ENCODE measurements at regions not wholly inside any gene's neighbourhood (a gene's known extent, or its start where the extent isn't known, plus 50 kb on each side); places are given as distances from the start of the nearest gene placed in this dataset.

DNA sequence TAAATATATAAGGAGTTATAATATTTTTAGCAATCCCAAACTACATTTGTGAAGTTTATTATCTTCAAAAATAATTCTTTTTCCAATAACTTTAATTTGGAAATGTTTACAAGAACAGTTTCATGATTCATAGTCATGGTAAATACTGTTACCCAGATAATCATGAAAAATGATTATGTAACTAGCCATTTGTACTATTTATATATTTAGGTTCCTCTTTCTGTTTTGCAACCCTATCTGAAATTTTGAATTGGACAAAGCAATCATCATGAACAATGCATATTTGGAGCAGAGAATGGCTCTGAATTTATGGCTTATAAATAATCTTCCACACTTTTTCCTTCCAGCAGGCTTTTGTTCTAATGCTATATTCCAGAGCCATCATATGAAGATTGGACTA, 499.7 kb downstream of the SLCO4C1 start:
- no peaks in the 10 kb centered on the region for H4K20me1 ChIP-seq (ENCODE audit: insufficient read depth, low read length, poor library complexity, severe bottlenecking)
- no peak overlapping the region for H3K4me2 ChIP-seq (ENCODE audit: low read depth, low read length, poor library complexity, severe bottlenecking)
- no peaks in the 10 kb centered on the region for H3K4me1 ChIP-seq (ENCODE audit: insufficient read depth, low read length, poor library complexity, severe bottlenecking)
- no peaks in the 10 kb centered on the region for H3K9me2 ChIP-seq (replicated peaks; ENCODE audit: low read depth, low read length)
- no peaks in the 10 kb centered on the region for H3K36me3 ChIP-seq (ENCODE audit: insufficient read depth, low read length)
- H3K9ac ChIP-seq (ENCODE audit: low read depth, low read length, poor library complexity, severe bottlenecking), result no peak overlapping the region
- no peaks in the 10 kb centered on the region for H3F3A ChIP-seq (ENCODE audit: low read depth)
- no peak for TF ChIP-seq EZH2phosphoT487 (IDR thresholded peaks at IDR 0.05; ENCODE audit: borderline replicate concordance)
- TF ChIP-seq, protein P1, sequence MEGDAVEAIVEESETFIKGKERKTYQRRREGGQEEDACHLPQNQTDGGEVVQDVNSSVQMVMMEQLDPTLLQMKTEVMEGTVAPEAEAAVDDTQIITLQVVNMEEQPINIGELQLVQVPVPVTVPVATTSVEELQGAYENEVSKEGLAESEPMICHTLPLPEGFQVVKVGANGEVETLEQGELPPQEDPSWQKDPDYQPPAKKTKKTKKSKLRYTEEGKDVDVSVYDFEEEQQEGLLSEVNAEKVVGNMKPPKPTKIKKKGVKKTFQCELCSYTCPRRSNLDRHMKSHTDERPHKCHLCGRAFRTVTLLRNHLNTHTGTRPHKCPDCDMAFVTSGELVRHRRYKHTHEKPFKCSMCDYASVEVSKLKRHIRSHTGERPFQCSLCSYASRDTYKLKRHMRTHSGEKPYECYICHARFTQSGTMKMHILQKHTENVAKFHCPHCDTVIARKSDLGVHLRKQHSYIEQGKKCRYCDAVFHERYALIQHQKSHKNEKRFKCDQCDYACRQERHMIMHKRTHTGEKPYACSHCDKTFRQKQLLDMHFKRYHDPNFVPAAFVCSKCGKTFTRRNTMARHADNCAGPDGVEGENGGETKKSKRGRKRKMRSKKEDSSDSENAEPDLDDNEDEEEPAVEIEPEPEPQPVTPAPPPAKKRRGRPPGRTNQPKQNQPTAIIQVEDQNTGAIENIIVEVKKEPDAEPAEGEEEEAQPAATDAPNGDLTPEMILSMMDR (conservative IDR thresholded peaks at IDR 0.05; ENCODE audit: low read length), result no peak
- no peak overlapping the region for H2AFZ ChIP-seq (ENCODE audit: low read length)
- H3K9me3 ChIP-seq (ENCODE audit: insufficient read depth, low read depth, low read length), result no peaks in the 10 kb centered on the region
- no peaks in the 10 kb centered on the region for H3K27me3 ChIP-seq (ENCODE audit: insufficient read depth, low read length, poor library complexity, severe bottlenecking)
- no peak overlapping the region for H3K4me3 ChIP-seq (ENCODE audit: low read length, poor library complexity, severe bottlenecking)
- H3K79me2 ChIP-seq (ENCODE audit: insufficient read depth, low read length), result no peaks in the 10 kb centered on the region

DNA sequence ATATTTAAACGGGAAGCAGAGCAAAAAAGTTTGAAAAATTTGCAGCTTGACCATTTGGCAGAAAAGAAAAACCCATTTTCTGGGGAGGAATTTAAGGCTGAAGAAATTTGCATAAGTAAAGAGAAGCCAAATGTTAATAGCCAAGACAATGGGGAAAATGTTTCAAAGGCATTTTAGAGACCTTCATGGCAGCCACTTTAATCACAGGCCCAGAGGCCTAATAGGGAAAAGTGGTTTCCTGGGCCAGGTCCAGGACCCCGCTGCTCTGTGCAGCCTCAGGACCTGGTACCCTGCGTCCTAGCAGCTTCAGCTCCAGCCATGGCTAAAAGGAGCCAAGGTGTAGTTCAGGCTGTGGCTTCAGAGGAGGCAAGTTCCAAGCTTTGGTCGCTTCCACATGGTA, 507.3 kb downstream of the SLCO4C1 start:
- Histone ChIP-seq H3K36me3 (ENCODE audit: insufficient read depth, low read length) (no peaks in the 10 kb centered on the region), H3F3A (ENCODE audit: low read depth) (no peaks in the 10 kb centered on the region), H3K27me3 (ENCODE audit: insufficient read depth, low read length, poor library complexity, severe bottlenecking) (no peaks in the 10 kb centered on the region), H3K4me1 (ENCODE audit: insufficient read depth, low read length, poor library complexity, severe bottlenecking) (no peaks in the 10 kb centered on the region), H3K4me2 (ENCODE audit: low read depth, low read length, poor library complexity, severe bottlenecking) (no peak overlapping the region), H3K9me3 (ENCODE audit: insufficient read depth, low read depth, low read length) (no peaks in the 10 kb centered on the region), H3K79me2 (ENCODE audit: insufficient read depth, low read length) (no peaks in the 10 kb centered on the region), H3K9me2 (replicated peaks; ENCODE audit: low read depth, low read length) (no peaks in the 10 kb centered on the region), H2AFZ (ENCODE audit: low read length) (no peak overlapping the region), H3K4me3 (ENCODE audit: low read length, poor library complexity, severe bottlenecking) (no peak overlapping the region), H4K20me1 (ENCODE audit: insufficient read depth, low read length, poor library complexity, severe bottlenecking) (no peaks in the 10 kb centered on the region), H3K9ac (ENCODE audit: low read depth, low read length, poor library complexity, severe bottlenecking) (no peak overlapping the region)
- TF ChIP-seq EZH2phosphoT487 (IDR thresholded peaks at IDR 0.05; ENCODE audit: borderline replicate concordance), result no peak
- TF ChIP-seq, protein P1 (conservative IDR thresholded peaks at IDR 0.05; ENCODE audit: low read length), result no peak

DNA sequence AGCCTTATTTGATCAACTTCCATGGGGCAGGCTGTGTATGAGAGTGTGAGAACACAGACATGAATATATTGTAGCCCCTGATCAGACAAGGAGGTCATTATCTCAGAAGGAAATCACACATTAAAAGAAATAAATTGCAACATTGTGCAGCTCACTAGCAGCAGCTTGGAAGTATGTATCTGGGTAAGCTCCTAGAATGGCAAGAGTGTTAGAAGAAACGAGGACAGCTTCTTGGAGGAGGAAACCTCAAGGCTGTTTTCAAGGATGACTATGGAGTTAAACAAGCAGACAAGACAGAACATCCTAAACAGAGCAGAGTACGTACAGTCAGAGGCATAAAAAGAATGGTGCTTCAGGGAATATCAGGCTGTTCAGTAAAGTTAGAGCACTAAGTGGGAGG, 511.0 kb downstream of the SLCO4C1 start:
- no peak overlapping the region for H3K4me3 ChIP-seq (ENCODE audit: low read length, poor library complexity, severe bottlenecking)
- H3K27me3 ChIP-seq (ENCODE audit: insufficient read depth, low read length, poor library complexity, severe bottlenecking), result no peaks in the 10 kb centered on the region
- no peaks in the 10 kb centered on the region for H3K4me1 ChIP-seq (ENCODE audit: insufficient read depth, low read length, poor library complexity, severe bottlenecking)
- H3K36me3 ChIP-seq (ENCODE audit: insufficient read depth, low read length), result no peaks in the 10 kb centered on the region
- TF ChIP-seq, protein P1 (conservative IDR thresholded peaks at IDR 0.05; ENCODE audit: low read length), result no peak
- no peak for TF ChIP-seq EZH2phosphoT487 (IDR thresholded peaks at IDR 0.05; ENCODE audit: borderline replicate concordance)
- no peaks in the 10 kb centered on the region for H3K9me2 ChIP-seq (replicated peaks; ENCODE audit: low read depth, low read length)
- no peaks in the 10 kb centered on the region for H3K79me2 ChIP-seq (ENCODE audit: insufficient read depth, low read length)
- no peak overlapping the region for H3K9ac ChIP-seq (ENCODE audit: low read depth, low read length, poor library complexity, severe bottlenecking)
- no peaks in the 10 kb centered on the region for H3K9me3 ChIP-seq (ENCODE audit: insufficient read depth, low read depth, low read length)
- no peaks in the 10 kb centered on the region for H3F3A ChIP-seq (ENCODE audit: low read depth)
- no peaks in the 10 kb centered on the region for H4K20me1 ChIP-seq (ENCODE audit: insufficient read depth, low read length, poor library complexity, severe bottlenecking)
- no peak overlapping the region for H2AFZ ChIP-seq (ENCODE audit: low read length)
- no peak overlapping the region for H3K4me2 ChIP-seq (ENCODE audit: low read depth, low read length, poor library complexity, severe bottlenecking)
